ENCODE measurements at regions not wholly inside any gene's neighbourhood (a gene's known extent, or its start where the extent isn't known, plus 50 kb on each side); places are given as distances from the start of the nearest gene placed in this dataset.
"Not testable (repeated sequence)": the region's sequence is repeated elsewhere in the genome, so short reads cannot be mapped to it uniquely, and the experiment has no call there.

DNA sequence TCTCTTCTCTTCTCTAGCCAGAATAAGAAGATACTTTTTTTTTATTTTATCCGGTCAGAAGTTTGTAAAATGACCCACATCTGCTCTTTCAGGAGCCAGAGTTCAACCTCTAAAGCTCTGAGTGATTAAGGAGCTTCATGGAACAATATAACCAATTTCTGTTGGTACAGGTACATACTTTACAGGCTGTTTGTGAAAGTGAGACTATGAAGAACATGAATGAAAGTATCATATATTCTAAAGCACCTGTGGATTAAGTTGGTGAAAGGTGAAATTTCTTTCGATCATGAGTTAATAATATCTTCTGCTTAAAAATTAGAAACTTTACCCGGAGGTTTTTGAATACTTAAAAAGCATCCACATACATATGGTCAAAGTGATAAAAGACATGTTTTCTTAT is 65.2 kb downstream of the DMRT2 start:
- DNase-seq: no peak

DNA sequence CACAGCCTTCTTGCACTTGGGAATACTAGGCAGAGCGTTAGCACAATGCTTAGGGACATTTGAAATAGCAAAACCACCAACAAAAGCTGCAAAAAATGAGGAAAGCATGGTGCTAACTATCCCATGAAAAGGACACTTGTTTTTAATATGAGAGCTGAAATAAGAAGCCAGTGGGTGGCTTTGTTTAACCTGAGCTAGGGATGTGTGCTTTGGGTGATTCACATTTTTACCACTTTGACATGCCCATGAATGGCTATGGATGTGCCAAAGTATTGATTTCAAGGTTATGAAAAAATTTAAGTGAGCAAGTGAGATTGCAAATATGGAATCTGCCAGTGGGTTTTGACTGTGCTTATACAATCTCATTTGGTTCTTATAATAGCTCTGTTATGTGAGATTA is 67.3 kb downstream of the DMRT2 start:
- no peak for DNase-seq

DNA sequence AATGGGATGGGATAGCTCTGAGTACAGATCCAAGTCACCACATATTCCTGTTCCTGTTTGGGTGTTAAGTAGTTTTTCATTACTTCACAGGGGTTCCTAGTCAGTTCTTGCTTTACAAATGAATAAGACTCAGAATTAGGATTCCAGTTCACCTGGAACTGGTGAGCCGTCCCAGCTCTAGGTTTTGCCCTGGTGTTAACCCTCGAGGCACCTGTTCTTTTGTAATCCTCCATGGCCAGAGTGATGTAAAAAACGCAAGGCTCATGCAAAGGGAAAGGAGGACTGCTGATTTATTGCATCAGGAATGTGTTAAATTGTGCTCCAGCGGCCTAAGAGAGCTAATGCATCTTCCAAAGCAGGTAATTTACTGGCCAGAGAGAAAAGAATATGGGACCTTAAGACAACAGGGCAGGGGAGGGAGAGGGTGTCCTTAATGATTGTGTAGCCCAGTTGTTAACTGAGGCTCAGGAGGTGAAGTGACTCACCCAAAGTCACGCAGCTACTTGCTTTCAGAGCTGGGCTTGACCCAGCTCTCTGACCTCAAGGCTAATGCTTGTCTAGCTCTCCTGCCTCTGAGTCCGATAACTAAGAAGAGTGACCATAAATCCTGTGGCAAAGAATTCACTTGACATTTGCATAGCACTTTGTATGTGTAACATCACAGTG is 70.5 kb downstream of the DMRT2 start:
- no peak for DNase-seq

DNA sequence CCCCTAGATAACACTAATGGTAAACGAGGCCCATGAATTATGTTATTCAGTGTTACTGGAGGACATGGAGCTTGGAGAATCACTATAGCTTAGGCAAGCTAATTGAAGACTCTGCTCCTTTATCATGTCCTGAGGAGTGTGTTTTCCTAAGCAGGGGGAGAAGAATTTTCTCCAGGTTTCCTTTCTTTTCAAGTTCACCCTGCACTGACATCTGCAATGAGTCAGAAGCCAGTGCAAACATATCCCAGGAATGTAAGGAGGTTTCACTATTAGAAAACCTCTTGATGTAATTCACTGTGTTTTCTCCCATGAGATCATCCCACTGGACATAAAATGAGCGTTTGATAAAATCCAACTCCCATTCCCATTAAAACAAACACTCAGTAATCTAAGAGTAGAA is 75.6 kb downstream of the DMRT2 start:
- no peak for DNase-seq

DNA sequence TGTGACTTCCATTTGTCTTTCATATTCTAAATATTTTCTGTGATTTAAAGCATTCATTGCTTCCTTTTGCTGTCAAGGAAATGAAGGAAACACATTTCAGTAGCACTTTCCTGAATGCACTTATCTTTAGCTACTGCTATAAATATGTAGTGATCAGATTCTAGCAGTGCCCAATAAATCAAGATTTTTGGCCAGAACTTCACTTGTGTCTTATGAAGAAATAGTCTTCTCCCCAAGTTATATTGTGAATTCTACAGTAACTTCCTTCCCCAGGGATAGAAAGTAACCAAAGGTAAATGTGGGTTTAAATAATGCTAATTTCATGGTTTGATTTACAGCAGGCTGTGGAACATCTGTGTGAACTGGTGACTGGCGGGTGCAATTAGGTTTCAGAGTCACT is 77.9 kb downstream of the DMRT2 start:
- no peak for DNase-seq

DNA sequence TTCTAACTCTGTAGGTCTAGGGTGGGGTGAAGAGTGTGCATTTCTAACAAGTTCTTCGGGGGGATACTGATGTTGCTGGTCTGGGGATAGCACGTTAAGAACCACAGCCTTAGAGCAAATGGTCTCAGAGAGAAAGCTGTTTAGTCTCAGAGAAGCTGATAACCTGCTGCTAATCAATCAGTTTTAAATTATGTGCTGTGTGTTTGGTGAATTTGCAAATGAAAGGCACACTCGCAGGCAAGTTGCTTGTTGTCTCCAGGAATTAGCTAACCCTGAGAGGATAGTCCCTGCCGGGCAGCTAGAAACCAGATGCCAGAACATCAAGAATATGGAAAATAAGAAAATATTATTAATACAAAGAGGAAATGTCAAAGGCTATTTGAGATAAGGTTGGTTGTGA is 79.2 kb downstream of the DMRT2 start:
- no peak for DNase-seq

DNA sequence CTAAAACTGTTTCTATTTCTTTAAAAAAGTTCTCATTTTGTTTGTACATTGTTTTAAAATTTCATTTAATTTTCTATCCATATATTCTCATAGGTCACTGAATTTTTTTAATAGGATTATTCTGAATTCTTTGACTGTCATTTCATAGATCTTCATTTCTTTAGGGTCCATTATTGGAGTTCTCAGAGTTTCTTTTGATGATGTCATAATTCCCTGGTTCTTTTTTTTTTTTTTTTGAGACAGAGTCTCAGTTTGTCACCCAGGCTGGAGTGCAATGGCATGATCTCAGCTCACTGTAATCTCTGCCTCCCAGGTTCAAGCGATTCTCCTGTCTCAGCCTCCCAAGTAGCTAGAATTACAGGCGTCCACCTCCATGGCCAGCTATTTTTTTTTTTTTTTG is 89.9 kb downstream of the DMRT2 start:
- DNase-seq: no peak

DNA sequence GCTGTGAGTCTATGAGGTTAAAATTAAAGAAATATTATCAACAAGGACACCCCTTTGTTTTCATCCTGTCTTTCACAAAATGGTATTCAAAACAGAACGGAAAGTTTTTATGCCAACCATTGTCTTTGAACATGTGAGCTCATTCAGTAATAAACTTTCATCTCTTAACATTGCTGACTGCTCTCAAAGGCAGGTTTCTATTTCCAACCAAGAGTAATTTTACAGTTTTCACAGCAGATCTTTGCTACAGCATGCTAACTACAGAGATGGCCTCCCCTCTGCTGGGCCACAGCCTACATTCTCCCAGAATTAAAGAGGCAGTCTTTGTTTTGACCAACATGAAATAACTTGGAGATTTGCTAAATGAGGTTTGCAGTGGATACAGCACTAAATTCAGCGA is 101.5 kb downstream of the DMRT2 start:
- DNase-seq: no peak

DNA sequence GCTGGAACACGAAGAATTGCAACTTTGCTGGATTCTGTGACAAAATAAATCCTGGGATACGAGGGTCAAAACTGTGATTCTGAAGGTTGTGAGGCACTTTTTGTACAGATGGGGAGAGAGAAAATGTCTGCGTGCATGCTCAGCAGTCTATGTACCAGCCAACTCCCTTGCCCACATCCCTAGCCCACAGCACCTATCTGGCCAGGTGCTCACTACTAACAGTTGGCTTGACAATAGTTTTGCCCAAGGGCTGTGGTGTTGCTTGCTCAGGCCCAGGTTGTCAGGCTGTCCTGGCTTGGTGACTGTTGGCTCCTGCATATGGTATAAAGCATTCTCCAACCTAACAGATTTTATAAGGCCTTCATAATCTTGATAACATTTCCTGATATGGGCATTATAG is 102.0 kb downstream of the DMRT2 start:
- DNase-seq: no peak

DNA sequence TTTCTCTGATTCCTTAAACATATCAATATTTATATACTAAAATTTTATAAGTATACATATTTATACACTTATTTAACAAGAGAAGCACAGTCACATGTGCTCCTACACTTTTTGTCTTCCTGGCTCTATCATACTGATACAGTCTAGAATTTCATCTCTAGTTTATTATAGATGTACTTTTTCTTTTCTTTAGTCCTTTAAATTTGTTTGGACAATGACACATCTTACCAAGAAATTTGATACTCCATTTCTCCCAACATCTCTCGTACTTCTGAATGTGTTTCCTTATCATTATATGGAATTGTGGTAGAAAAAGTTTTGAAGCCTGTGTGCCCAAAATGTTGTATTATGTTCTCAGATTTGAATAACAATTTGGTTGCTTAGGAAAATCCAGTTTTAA is 104.6 kb downstream of the DMRT2 start:
- DNase-seq: no peak

DNA sequence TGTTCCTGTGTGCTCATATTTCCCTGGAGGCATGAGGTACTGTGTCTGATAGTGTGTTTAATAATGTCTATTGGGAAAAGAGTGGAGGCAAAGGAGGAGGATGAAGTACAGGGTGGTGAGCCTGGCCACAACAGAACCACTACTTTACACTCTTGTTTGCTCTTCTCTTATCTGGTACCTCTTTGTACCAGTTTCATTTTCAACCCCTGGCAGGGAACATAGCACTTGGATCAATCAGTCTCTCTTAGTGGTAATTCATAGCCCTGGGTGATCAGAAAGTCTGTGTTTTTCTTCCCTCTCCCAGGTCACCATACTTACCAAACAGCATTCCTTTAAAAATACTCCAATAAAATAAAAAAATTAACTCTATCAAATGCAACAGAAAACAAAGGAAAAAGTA is 105.4 kb downstream of the DMRT2 start:
- DNase-seq: no peak

DNA sequence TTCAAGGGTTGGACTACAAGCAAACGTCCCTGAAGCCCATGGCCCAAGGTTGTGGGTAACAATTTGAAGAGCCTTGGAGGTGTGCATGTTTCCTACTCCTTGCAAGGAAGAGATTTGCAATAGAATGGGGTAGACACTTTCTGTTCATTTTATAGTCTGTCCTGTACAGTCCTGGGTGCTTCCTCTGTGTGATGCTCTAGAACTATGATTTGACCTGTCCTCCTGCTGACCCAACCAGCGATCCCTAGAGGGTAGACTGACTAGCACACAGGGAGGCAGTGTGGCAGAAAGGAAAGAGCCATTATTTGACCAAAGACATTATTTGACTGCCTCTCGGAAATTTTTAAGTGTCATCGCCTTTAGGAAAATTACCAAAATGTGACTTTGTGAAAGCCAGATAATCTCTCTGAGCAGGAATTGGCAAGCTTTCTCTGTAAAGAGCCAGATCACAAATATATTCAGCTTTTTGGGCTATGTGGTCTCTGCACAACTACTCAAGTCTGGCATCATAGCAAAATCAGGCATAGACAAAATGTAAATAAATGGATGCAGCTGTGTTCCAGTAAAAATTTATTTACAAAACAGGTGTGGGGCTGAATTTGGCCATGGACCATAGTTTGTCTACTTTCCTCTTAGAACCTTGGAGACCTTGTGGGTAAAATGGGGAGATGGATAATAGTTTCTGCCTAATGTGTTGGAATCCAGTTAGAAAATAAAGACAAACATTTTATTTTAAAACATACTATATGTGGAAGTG is 106.8 kb downstream of the DMRT2 start:
- DNase-seq: no peak

DNA sequence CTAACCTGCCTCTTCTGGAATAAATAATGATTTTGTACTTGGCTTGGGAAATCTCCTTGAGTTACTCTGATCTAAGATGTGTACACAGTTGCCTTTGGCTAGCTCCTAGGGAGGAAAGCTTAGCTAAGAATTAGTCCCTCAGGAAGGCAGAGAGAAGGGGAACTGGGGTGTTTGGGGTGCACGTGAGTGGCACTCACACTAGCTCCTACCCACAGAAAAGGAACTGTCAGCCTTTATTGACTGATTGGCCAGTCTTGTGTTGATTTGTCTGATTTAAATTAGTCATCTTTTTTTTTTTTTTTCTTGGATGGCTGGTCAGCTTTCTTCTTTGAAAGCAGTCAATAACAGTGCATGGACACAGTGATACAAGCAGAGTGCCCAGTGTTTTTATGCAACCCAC is 107.7 kb downstream of the DMRT2 start:
- DNase-seq: no peak

DNA sequence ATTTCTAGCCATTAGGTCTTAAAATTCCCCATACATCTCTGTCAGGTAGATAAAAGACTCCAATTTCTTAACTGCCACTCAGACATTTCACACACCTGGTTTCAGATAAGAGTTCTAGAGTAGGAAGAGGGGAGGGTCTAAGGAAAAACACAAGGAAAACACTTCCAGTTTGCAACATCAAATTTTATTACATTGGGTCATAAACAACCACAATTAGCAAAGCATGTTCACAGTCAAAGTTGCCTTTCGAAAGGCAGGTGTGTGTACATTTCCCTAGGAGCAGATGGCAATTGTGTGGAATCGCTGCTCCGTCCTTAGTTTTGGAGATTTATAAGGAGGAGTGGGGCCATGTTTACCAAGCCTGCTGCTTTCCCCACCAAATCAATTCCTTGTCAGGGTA is 120.8 kb downstream of the DMRT2 start:
- no peak for DNase-seq

DNA sequence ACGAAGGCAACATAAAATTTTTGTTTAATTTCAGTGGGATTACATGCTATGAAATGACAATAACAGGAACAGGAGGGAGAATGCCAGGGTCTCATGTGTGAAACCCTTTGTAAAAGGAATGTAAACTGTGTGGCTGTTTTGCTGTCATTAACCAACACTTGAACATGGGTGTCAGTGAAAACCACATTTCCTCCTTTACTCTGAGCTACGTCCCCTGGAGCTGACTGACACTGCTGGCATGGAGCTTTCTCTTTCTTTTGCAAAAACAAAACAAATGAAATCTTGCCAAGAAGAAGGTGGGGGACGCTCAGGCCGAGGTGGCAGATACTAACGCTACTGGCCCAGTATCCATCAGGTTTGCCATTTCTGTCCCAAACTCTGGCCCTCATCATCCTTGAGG is 121.4 kb downstream of the DMRT2 start:
- no peak for DNase-seq

DNA sequence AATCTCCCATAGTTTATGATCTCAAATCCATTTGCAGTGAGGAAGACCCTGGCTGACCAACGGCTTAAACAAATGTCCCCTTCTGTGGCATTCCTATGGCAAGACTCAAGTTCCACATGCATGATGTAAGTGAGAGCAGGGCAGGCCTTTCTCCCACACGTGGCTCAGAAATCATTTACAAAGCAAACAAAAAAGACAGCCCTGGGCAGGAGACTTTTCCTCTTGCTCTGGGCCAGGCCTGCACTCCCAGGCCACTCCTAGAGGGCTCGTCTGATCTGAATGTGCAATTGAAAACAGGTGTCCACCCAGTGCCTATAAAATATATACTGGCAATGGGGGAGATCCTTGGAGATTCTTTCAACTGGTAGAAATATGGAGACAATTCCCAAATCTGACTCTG is 123.1 kb downstream of the DMRT2 start:
- no peak for DNase-seq

DNA sequence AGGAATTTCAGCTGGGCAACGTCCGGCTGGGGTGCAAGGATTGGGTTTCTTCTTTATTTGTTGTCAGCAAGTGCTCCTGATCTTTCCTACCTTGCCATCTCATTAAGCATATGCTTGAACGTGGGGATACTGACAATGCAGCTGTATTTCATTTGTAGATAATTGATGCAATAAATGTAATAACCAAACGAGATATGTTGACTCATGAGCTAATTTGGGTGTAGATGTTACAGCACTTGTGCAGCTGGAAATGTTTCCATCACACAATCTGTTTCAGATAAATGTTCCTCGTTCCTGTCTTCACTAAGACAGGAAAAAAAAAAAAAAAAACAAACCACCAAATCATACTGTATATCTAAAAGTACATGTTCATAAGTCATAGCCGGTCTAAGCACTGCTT is 123.8 kb downstream of the DMRT2 start:
- no peak for DNase-seq

DNA sequence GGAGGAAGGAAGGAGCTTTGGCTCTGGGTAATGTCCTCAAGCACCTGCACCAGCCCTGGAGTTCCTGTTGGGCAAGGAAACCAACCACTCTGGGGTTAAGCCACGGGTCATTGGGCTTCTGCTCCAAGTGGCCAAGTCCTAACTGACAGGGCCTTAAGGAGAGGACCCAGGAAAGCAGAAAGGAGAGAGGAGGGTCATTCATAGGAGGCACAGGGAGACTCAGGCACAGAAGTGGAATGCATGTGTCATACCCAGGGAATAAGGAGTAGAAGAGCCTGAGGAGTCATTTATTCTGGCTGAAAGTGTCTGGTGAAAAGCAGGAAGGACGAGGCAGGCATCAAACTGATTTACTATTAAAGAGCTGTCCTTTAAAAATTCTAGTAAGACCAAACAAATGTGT is 129.2 kb downstream of the DMRT2 start:
- no peak for DNase-seq

DNA sequence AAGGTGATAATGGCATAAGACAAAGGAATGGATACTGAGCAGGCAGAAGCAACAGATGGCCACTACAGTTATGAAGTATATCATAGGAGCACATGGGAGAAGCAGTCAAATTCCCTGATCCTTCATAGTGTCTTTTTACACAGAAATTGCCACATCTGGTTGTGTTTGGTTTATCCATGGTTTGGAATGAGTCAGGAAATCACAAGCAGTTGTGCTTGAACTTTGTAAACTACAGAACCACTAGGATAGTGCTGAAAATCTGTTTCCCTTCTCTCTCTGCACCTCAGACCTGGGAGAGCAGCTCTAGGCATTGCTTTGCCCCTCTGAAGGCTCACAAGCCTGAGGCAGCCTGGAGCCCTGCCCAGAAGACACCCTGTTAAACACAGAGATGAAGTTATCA is 134.0 kb downstream of the DMRT2 start:
- DNase-seq: no peak

DNA sequence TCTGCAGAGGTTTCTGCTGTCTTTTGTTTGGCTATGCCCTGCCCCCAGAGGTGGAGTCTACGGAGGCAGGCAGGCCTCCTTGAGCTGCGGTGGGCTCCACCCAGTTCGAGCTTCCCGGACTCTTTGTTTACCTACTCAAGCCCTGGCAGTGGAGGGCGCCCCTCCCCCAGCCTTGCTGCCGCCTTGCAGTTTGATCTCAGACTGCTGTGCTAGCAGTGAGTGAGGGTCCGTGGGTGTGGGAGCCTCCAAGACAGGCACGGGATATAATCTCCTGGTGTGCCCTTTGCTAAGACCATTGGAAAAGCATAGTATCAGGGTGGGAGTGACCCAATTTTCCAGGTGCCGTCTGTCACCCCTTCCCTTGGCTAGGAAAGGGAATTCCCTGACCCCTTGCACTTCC is 137.0 kb downstream of the DMRT2 start:
- not testable (repeated sequence) for DNase-seq

DNA sequence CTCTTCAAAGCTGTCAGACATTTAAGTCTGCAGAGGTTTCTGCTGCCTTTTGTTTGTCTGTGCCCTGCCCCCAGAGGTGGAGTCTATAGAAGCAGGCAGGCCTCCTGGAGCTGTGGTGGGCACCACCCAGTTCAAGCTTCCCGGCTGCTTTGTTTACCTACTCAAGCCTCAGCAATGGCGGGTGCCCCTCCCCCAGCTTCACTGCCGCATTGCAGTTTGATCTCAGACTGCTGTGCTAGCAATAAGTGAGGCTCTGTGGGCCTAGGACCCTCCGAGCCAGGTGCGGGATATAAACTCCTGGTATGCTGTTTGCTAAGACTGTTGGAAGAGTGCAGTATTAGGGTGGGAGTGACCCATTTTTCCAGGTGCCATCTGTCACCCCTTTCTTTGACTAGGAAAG is 145.5 kb downstream of the DMRT2 start:
- DNase-seq: not testable (repeated sequence)

DNA sequence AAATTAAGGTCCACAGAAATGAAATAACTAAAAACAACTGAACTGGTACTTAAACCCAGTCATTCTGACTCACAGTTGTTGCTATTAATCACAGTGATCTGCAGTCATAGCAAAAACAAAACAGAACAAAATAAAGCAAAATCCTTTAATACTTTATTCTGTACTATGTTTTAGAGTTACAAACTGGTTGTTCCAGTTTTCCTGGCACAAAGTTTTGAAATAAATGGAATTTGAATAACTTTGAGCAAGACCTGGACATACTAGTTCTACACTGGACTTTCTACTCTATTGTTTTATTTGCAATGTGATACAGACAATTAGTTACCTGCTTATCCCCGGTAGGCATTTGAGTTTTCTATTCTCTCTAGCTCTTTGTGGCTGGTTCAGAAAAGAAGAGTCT is 147.9 kb downstream of the DMRT2 start:
- no peak for DNase-seq

DNA sequence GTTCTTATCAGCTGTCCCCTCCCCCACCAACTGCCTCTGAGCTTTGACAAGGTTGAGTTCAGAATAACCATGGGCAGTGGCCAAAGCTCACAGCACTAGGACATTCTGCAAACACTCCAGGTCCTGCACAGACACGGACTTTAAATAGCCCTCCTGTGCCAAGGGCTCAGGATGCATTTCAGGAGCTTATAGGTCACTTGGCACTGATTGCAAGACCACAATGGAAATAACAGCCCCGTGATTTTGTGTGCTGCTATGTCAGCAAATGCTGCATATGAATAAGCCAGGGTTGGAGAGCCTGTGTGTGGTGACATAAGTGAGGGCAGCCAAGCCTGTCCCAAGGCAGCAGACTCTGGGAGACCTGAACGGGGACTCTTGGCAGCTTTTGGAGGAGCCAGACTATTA is 150.7 kb downstream of the DMRT2 start:
- no peak for DNase-seq

DNA sequence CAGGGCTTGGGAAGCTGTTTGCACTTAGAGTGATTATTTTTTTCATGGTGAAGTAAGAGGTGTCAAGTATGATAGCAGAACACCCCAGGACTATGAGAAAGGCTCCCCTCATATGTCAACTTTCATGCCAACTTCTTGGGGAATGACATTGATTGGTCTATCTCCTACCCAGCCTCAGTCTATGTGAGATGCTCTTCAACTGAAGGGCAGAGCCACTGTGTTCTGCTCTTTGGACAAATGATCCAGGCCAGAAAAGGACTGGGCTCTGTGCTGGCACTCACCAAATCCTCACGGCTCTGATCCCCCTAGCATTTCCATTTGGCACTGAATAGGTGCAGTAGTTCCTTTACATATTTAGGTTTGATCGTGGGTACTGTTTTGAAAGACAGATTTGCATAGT is 151.1 kb downstream of the DMRT2 start:
- DNase-seq: no peak

DNA sequence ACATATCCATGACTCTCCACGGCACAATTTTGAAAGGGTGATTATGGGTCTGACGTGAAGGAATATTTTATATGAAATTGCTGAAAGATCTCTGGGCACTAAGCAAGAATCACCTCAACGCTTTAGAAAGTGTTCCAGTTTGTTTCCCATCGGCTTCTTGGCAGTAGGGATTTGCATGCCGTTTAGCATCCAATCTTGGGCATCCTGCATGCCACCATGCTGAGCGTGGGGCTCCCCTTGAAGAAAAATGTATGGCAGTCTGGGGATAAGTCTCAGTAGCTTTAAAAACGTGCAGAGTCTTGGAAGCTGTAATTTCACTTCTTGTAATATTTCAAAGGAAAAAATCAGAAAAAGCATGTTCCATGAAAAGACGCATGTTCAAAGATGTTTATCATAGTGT is 151.7 kb downstream of the DMRT2 start:
- DNase-seq: no peak

Data from DMS79 treated with DMSO at 0.1 percent for 48 hours (cell line).